H4 (cell line): ENCODE measurements at regions not wholly inside any gene's neighbourhood (a gene's known extent, or its start where the extent isn't known, plus 50 kb on each side); places are given as distances from the start of the nearest gene placed in this dataset.

Experiments used
- DNase-seq: peaks from one replicate; pipeline ENCODE4 v3.0.0-alpha.2; 2015; ENCODE audit warnings: low spot score

DNA sequence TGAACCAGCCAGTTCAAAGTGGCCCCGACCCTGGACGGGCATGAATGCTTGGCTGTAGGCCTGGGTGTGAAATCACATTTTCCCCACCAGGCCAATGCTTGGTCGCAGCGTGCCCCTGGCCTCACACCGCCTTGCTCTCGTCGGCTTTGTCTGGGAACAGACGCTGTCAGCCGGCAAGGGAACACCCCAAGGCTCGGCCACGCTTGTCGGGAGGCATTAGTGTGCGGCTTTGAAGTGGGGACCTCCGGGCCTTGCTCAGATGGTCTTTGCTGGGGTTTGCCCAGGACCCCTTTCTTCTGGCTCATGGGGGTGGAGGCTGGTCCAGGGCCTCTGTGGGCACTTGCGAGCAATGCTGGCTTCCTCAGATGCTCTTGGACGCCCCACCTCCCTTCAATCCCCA is 79.1 kb downstream of the INHBB start:
- no peak for DNase-seq

DNA sequence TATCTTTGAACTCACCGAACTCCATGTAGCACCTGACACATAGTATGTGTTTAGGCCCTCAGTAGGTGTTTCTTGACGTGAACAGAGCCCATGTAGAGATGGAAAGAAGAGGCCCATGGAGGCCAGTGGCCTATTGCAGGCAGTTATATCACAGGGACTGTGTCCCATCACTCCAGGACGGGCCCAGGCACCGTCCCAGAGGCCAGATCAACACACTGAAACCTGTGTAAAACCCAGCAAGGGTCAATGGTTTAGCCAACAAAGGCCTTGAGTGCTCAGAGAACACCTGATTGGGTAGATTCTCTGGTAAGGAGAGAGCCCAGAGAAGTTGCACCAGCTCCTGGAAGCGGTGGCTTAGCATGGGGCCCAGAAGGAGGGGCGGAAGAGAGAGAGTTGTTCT is 82.8 kb downstream of the INHBB start:
- no peak for DNase-seq

DNA sequence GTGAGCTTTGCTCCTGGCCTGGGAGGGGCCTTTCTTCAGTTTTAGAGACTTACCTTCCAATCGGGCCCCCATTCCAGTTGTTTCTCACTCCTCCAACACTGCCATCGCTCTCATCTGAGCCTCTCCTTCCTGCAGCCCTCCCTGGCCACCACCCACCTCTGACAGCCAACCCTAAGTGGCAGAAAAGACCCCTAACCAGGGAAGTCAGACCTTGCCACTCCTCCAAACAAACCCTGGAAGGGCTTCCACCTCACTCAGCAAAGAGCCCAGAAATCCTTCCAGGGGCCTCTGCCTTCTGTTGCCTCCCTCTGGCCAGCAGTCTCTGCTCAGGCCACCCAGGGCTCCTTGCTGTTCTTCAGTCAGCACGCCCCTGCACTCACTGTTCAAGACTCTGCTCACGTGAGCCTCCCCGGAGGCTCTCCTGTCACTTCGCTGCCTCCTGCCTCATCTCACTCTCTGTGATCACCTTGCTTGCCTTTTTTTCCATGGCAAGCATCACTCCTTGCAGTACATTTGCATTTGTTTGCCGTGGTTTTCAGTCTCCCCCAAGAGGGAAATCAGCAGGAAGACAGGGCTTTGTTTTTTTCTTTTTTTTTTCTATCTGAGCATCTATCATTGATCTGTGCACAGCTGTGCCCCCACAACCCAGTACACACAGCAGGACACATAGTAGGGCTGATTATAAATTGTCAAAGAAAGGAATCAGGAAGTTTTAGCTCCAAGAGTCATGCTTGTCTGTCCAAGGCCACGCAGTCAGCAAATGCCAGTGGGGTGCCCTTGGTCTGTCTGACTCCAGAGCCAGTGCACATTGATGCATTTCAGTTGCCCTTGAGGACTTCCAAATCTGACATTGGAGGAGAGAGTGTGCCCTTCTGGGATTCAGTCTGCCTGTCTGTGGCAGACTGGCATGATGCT is 83.9 kb downstream of the INHBB start:
- no peak for DNase-seq

DNA sequence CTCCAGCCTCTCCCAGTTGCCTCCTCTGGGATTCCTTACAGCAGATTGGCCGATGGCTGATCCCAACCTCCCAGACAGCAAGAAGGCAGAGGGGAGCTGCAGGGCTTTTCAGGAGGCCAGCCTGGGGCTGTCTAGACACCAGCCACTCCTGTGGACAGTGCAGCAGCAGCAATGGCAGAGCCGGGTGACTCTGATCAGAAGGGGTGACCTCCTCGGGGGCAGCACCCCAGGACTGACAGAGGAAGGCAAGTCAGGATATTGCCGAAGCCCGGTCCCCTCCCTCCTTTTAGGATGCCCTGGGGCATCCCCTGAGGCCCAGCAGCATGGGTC is 84.5 kb downstream of the INHBB start:
- DNase-seq = no peak

DNA sequence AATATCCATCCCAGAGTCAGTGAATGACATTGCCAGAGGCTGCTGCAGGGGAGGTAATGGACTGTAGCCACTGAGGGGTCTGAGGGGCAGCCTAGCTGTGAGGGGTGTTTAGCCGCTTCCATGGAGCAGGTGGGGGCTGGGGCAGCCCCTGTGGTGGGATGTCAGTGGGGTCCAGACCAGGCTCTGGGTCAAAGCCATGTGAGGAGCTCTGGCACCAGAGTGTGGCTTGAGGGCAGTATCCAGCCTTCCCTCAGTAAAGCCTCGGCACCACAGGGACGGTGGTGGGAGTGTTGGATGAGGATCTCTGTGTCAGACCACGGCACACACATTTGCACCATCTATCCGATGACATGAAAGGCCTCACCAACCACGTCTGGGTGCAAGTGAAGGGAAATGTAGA is 85.0 kb downstream of the INHBB start:
- DNase-seq = no peak

DNA sequence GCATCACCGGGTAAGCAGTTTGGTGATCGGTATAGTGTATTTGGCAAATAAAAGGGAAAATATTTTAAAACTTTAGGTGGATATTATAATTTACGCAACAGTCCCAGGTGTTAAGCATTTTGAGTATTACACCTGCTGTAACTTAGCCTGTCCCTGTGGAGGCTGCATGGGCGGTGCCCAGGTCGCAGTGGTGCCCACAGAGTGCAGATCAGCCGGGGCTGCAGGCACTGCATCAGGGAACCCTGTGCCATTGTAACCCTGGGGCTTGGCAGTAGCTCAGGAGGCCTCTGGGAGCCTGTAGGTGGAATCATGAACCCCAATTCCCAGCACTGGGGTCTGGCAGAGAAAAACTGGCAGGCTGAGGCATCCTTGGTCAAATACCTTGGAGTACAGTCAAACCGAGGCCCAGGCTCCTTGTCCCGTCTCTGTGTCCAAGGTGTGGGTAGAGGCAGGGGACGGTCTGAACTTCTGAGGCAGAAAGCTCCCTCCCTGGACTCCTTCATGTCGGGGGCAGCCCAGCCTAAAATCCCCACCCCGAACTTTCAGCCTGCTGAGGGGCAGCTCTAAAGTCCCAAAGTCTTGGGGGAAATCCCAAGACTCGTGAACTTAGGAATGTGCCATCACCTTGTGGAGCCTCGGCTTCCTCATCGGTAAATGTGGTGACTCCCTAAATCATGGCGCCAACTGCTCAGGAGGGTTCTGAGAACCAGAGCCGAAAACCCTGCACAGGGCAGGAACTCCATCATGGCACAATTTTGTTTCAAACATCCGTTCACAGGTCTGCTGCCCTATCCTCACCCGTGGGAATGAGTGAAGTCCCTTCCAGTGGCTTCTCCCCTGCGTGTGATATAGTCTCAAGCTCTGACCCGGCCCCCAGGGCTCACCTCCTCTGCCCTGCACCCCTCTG is 85.7 kb downstream of the INHBB start:
- no peak for DNase-seq

DNA sequence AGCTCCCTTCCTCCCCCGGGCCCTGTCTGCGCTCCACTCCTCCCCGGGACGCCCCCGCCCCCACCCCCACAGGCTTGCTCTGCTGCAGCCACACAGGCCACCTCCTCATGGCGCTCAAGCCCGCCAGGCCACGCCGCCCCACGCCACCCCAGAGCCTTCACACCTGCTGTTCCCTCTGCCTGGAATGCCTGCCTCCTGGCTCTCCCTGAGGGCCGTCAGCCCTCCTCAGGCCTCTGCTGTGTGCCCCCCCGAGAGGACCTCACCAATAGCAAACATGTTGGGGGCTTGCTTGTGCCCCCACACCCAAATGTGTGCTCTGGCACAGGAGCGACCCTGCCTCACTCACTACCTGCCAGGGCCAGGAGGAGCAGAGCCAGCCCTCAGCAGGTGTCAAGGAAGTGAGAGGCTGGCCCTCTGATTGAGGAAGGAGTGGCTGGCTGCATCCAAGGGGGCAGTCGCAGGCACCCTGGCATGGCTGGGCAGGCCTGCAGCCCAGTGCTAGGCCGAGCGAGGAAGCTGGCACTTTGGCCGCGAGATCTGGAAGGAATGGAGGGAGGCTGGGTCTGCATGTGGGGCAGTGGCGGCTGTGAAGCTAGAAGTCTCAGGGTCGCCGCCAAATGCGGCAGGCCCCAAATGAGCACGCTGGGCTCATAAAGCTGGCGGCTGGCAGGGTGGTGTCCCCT is 86.5 kb downstream of the INHBB start:
- DNase-seq = no peak

DNA sequence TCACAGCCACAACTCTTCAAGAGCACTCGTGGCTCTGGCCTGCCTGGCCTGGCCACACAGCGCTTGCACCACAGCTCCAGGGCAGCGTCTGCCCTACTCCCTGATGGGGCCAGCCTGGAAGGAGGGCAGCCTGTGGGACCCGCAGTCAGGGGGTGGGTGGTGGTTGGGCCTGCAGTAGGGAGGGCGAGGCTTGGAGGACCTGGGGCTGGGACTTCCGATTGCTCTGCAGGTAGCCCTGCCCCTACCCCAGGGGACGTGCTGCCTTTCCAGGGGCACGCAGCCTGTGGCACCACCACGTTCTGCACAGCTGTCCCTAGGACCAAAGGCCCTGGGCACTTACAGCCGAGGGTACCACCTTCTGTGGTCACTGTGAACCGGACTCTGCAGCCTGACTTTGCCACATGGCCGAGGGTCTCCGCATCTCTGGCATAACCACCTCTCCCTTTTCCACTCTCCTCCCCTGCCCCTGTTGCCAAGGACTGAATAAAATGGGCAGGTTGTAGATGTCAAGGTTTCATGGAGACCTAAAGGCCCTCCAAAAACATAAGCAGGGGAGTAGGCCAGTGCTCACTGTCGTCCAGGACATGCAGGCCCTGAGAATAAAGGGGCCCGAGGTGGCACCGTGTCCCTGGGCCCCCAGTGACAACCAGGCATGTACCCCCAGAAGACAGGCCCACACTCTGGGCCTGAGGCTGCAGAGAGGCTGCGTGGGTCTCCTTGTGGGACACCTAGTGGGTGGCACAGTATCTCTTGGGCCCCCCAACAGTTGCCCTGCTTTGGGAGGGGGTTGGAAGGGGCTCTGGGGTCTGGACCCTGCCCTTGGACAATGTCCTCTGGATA is 87.3 kb downstream of the INHBB start:
- no peak for DNase-seq

DNA sequence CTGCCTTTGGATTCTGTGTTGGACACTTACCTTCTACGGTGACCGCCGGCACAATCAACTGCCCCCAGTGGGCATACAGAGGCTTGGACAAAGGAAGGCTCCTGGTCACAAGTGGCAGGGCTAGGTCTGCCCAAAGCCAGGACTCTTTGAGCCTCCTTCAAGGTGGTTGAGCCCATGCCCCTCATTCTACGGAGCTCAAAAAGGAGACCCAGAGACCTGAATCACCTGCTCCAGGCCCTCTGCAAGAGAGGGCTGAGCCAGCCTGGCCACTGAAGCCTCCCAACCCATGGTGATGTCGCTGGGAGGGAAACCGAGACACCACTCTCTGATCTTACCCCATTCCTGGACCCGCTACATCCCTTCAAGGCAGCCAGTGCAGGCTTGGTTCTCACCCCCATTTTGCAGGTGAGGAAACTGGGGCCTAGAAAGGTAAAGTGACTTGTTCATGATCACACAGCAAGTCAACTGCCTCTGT is 87.9 kb downstream of the INHBB start:
- no peak for DNase-seq

DNA sequence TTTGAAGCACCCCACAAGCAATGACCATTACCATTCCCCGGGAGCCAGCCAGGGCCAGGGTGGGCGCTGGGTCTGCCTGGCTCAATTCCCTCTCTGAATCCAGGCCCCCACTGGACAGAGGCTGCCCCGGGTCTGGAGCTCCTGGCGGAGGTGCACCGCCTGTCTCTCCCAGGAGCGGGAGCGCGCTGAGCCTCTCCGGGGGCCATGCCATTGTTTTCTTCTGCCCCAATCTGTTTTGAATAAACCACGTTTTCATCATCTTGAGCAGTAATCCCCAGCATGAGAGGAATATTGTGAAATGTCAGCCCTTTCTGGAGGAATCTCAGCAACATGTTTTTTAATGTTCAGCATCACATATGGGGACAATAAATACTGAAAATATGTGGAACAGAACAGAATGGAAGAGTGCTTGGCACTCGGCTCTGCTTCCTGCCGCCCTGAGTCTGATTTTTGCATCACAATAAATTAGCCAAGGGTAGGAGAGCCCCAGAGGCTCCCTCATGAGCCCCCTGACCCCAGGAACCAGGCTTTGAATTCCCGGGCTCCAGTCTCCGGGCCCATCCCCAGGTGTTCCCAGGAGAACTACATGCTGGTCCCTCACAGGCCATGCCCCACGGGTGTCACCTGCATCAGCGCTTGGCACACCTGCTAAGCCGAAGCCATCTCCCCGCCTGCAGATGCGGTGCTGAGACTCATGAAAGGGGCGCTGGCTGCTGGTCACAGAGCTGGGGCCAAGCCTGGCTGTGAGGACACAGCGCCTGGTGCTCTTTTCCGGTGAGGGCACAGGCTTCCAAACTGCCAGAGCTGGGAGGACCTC is 88.8 kb downstream of the INHBB start:
- no peak for DNase-seq

DNA sequence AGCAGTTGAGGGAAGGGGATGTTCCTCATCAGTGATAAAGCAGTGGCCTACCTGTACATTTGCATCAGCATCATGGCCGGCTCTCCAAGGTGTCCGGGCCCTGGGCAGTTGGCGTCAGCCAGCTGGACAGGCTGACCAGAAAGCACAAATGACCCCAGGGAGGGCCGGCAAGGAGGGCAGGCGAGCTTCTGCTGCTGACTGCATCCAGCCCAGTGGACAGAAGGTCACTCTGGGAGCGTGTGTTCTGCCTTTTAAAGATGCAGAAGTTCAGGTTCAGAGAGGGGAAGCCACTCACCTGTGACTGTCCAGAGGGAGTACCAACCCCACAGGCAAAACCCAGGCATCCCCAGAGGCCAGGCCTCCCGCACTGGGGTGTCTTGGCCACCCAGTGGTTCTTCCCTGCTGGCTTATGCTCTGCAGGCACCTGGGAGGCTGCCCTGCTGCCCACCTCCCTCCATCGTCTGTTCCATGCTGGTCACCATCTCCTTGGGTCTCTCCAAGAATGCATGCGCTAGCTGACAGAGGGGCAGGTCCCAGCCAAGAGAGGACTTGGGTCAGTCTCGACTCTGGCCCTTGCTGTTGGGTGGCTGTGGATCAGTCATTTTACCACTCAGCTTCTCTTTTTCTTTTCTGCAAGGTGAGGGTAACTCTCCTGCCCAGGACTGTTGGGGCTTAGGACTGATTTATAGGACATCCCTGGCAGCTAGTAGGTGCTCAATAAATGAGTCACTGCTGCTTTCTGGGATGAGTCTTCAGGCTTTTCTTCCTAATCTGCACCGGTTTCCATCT is 89.9 kb downstream of the INHBB start:
- no peak for DNase-seq

DNA sequence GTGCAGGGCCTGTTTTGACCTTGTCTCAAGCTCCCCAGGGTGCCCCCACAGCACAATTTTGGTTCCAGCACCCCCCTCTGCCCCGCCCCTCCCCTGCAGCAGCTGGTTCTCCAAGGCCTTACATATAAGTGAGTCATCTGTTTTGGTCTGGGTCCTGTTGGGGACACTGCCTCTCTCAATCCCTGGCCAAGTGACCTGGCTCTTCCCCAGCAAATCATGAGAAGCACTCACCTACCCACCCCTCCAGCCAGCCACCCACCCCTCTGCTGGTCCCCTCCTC is 90.5 kb downstream of the INHBB start:
- DNase-seq = no peak

DNA sequence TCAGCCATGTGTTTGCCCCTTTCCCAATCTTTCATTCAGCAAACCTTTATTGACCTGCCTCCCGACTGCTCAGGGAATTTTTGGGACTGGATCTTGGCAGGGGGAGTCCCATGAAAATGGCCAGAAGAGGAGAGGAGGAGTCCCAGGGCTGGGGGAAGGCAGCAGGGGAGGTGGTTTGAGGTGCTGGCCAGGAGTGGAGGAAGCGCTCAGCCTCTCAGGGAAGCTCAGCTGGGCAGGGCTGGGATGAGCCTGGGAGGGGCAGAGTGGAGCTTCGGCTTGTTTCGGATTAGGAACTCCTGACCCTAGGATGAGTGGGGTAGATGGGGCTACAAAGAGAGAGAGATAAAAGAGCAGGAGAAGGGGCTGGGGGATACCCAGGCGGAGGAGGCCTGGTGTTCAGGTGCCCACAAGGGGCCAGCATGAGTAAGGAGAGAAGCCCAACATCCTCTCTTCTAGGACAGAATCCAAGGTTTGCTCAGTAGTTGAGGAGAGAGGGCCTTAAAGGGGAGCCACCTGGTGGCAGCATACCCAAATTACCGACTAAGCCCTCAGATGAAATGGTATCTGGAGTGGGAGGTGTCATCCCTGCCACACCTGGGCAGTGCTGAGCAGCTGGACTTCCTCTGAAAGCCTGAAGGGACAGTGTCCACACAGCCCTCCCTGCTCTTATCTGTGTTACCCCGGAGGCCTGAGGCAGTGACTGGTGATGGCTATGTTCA is 91.1 kb downstream of the INHBB start:
- DNase-seq = peak; percentile 41

DNA sequence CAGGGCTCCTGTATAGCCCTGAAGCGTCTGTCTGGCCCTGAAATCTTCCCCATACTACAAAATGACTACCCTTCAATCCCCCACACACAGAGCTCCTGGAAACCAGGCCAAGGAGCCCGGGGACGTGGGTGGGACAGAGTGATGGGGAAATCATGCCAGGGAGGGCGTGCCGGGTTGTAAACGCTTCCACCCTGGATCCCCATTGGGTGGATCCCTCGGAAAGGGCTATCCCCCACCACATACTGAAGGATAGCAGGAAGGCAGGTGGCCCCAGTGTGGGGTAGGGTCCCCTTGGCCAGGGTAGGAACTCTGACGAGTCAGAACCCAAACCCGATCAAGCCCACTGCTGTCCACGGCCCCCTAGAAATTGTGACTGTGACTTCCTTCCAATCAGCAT is 91.7 kb downstream of the INHBB start:
- no peak for DNase-seq

DNA sequence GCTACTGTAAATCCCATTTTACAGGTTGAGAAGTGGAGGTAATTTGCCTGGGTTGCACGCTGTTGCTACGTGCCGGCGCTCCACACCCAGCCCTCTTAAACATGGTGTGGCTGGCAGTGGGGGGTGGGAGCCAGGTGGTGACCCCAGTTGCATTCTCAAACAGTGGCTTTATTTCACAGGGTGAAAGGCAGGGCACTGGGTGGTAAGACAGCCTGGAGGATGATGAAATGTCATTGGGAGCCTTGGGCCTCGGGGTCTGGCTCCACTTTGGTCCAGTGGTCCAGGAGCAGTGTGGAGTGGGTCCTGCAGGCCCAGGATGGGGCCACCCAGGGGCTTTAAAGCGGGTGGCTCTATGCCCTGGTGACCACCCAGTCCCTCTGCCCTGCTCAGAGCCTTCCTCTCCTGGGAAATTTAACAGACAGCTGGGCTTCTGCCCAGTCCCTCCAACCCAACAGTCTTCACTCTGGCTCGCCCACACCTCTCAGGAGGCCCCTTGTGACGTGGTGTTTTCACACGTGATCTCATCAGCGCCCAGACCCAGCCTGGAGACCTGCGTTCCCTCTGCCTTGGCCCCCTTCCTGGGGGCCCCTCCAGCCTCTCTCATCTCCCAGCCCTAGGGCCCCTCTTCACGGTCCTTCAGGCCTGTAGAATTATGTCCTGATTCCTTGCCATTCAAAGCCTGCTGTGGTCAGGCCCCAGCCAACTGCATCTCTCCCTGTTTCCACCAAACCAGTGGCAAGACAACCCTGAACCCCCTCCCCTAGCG is 92.5 kb downstream of the INHBB start:
- DNase-seq = no peak

DNA sequence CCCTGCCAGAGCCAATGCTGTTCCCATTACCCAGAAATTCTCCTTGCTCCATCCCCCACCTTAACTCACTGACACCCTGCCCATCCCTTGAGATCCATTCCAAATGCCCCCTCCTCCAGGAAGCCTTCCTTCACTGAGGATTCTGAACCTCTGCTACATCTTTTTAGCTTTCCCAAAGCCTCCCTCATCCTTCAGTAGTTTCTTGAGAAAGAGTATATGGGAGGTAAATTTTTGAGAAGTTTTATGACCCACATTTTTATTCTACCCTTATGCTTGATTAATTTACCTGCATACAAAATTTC is 93.1 kb downstream of the INHBB start:
- DNase-seq = no peak

DNA sequence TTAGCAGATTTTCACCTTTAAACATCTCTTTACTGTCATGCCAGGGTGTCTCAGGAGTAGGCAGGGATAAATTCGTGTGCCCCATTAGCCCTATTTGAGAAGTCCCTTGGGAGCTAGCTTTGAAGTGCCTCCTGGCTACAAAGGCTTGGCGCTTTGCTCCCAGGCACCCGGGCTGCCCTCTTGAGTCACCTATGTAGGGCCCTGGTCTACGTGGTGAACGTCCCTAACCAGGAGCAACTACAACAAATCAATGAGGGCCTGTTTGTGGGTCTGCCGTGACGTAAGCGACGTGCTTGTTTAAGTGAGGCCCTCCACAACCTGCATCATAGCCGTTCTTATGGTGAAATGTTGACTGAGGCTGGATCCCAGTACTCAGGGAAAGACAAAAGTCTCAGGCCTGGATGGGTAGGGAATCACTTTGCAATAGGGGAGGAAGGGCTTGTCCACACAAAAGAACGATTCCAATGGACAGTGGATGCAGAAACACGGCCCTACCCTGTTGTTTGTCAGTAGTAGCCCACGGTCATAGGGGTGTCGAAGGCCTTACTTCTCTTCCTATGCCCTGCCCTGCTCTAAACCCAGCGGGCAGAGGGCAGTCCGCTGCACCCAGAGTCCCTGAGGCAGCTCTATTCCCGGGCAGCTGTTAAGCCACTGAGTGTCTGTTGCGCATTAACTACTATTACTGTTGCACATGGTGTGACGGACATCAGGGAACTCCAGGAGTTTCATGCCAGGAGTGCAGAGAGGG is 93.9 kb downstream of the INHBB start:
- DNase-seq = no peak
